ENCODE measurements at regions not wholly inside any gene's neighbourhood (a gene's known extent, or its start where the extent isn't known, plus 50 kb on each side); places are given as distances from the start of the nearest gene placed in this dataset.

DNA sequence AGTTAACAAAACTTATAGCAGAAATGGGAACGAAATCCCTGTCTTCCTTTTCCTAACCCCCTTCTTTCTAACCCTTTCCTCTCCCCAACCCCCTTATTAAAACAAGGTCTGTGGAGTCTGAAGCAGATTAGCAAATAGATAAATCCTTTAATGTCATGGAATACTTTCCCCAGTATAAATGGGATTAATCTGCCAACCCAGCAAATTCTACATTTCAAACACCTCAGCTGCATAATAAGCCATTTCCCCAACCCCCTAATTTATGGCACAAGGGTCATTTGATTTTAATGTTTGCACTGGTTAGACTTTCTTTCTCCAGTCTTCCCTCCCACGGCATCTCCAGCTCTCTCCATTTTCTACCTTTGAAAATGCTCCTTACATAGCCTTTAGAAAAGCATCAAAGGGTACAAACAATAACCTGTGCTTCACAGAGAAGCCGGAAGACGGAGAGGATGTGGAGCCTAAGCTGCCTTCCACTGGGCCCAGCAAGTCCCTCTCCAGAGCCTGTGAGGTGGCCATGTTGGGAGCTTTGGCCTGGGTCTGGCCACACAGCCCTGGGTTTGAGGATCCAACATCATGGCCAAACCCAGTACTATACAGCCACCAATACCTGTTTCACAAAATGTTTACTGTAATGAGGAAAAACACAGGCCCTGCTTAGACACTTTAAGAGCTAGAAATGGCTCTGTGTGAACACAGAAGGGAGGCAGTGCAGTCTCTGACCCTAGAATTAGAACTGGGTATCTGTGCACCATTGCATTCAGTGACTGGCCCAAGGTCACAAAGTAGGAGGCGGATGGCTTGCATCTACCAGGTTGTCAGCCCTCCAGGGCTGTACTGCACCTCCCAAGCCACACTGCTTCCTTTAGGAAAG, 56.9 kb upstream of the SPRY1 start:
- no peak for DNase-seq

- DNase-seq: peak; percentile 84
Observed at GRCh38 chr4:123340381-123340701, 56.3 kb upstream of the SPRY1 start.

DNA sequence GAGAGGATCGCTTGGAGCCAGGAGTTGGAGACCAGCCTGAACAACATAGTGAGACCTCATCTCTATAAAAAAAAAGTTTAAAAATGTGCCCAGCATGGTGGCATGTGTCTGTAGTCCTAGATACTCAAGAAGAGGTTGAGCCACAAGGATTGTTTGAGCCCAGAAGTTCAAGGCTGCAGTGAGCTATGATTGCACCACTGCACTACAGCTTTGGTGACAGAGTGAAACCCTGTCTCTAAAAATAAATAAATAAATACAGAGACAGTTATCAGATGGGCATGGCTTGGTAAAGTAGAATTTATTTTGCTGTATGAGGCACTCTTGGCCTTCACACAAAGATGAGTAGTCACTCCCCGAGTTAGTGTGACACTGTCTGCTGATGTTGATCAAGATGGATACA, 54.1 kb upstream of the SPRY1 start:
- no peak for DNase-seq

- no peak for DNase-seq
Observed at GRCh38 chr4:123343400-123344041, 53.1 kb upstream of the SPRY1 start.

GRCh38 chr4:123345137-123345934, 51.3 kb upstream of the SPRY1 start:
- DNase-seq: no peak

DNA sequence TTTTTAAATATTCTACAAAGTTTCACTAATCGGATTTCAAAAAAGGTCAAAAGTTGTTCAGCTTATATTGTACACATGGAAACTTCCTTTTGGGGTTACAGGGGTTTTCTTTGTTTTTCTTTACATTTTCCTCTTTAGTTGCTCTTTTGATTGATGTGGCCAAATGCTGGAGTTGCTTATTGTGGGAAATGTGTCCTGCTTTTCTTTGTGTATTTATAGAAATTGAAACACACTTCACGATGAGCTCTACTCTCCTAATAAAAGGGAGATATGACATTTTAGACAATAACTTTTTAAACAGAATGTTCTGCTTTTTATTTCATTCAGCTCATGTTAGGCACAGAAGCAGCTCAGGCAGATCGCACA, 50.7 kb upstream of the SPRY1 start:
- no peak for DNase-seq

DNA sequence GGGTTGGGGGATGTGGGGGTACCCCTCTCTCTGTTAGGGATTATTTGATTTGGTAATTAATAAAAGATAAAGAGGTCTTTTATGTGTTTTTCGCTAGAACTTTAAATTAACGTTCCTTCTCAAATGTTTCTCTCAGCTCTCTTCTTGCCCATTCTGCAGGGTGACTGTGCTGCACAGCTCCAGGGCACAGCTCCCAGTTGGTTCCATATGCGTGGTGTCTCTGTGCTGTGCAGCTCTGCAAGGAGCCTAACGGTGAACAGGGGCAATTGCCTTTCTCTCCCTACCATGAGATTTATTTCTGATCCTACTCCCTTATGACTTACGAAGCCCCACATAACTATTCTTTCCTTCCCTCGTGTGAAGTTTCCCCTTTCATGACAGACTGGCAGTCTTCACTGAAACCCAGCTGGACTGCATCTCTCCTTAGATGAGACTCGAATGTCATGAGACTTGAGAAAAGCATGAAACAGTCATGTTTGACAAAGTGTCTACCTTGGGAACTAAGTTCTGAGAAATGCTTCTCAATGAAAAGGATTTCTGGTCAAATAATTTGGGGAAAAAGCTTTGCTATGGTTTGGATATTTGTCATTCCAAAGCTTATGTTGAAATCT, 50.2 kb upstream of the SPRY1 start:
- no peak for DNase-seq

All from inflammatory macrophage treated with lipopolysaccharide for 4 hours (primary cell).